ENCODE measurements at regions not wholly inside any gene's neighbourhood (a gene's known extent, or its start where the extent isn't known, plus 50 kb on each side); places are given as distances from the start of the nearest gene placed in this dataset.

GRCh38 chr17:5899496-5900195 is 170.5 kb upstream of the WSCD1 start:
- TF ChIP-seq ZBTB7A (IDR thresholded peaks at IDR 0.05; ENCODE audit: low read depth) (no peak), MAX (IDR thresholded peaks at IDR 0.05) (no peak), TAF1 (IDR thresholded peaks at IDR 0.05; ENCODE audit: low read depth) (no peak), REST (IDR thresholded peaks at IDR 0.05; ENCODE audit: low read depth) (no peak), FOXM1 (IDR thresholded peaks at IDR 0.05; ENCODE audit: borderline replicate concordance, low read depth) (no peak), EP300 (IDR thresholded peaks at IDR 0.05; ENCODE audit: borderline replicate concordance) (no peak), NFIC (IDR thresholded peaks at IDR 0.05) (no peak), YY1 (IDR thresholded peaks at IDR 0.05; ENCODE audit: low read depth) (no peak), CREB1 (IDR thresholded peaks at IDR 0.05; ENCODE audit: low read depth) (no peak), CEBPB (IDR thresholded peaks at IDR 0.05) (no peak), TCF12 (IDR thresholded peaks at IDR 0.05; ENCODE audit: low read depth) (no peak), EGR1 (IDR thresholded peaks at IDR 0.05) (no peak), RAD21 (IDR thresholded peaks at IDR 0.05; ENCODE audit: low read depth) (no peak)

Measured in Ishikawa (cell line).